ENCODE measurements at regions not wholly inside any gene's neighbourhood (a gene's known extent, or its start where the extent isn't known, plus 50 kb on each side); places are given as distances from the start of the nearest gene placed in this dataset.

DNA sequence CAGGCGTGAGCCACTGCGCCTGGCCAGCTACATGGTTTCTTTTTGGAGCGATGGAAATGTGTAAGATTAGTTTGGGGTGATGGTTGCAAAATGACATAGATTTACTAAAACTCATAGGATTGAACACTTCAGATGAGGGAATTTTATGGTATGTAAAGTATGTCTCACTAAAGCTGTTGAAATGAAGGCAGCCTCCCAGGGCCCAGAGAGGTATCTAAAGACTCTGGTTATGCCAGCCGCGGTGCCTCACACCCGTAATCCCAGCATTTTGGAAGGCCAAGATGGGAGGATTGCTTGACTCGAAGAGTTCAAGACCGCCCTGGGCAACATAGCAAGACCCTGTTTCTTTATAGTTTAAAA, 254.9 kb downstream of the PARN start:
- TF ChIP-seq ZFX (IDR thresholded peaks at IDR 0.05): no peak
- no peak for TF ChIP-seq TCF7L2 (IDR thresholded peaks at IDR 0.05; ENCODE audit: borderline replicate concordance, extremely low read depth, insufficient read depth, insufficient read length)
- TF ChIP-seq, protein P1, sequence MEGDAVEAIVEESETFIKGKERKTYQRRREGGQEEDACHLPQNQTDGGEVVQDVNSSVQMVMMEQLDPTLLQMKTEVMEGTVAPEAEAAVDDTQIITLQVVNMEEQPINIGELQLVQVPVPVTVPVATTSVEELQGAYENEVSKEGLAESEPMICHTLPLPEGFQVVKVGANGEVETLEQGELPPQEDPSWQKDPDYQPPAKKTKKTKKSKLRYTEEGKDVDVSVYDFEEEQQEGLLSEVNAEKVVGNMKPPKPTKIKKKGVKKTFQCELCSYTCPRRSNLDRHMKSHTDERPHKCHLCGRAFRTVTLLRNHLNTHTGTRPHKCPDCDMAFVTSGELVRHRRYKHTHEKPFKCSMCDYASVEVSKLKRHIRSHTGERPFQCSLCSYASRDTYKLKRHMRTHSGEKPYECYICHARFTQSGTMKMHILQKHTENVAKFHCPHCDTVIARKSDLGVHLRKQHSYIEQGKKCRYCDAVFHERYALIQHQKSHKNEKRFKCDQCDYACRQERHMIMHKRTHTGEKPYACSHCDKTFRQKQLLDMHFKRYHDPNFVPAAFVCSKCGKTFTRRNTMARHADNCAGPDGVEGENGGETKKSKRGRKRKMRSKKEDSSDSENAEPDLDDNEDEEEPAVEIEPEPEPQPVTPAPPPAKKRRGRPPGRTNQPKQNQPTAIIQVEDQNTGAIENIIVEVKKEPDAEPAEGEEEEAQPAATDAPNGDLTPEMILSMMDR (IDR thresholded peaks at IDR 0.05 in 2 of 3, conservative IDR thresholded peaks at IDR 0.05 in 1 of 3; ENCODE audit: borderline replicate concordance in 1 of 3, insufficient read depth in 1 of 3, low read depth in 2 of 3, low read length in 2 of 3): no peak
- TF ChIP-seq POLR2AphosphoS5 (IDR thresholded peaks at IDR 0.05; ENCODE audit: low read depth, low read length): no peak
- TF ChIP-seq ZNF274 (IDR thresholded peaks at IDR 0.05; ENCODE audit: low read depth, low read length): no peak
- no peak for TF ChIP-seq EZH2phosphoT487 (IDR thresholded peaks at IDR 0.05; ENCODE audit: borderline replicate concordance)
- TF ChIP-seq, protein P2, sequence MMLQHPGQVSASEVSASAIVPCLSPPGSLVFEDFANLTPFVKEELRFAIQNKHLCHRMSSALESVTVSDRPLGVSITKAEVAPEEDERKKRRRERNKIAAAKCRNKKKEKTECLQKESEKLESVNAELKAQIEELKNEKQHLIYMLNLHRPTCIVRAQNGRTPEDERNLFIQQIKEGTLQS (IDR thresholded peaks at IDR 0.05): no peak
- TF ChIP-seq EZH2 (IDR thresholded peaks at IDR 0.05): no peak
- TF ChIP-seq, protein P3, sequence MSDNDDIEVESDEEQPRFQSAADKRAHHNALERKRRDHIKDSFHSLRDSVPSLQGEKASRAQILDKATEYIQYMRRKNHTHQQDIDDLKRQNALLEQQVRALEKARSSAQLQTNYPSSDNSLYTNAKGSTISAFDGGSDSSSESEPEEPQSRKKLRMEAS (IDR thresholded peaks at IDR 0.05): no peak
- no peak for TF ChIP-seq POLR2A (IDR thresholded peaks at IDR 0.05; ENCODE audit: borderline replicate concordance, extremely low read depth, insufficient read depth, insufficient read length)
- TF ChIP-seq, protein P4, sequence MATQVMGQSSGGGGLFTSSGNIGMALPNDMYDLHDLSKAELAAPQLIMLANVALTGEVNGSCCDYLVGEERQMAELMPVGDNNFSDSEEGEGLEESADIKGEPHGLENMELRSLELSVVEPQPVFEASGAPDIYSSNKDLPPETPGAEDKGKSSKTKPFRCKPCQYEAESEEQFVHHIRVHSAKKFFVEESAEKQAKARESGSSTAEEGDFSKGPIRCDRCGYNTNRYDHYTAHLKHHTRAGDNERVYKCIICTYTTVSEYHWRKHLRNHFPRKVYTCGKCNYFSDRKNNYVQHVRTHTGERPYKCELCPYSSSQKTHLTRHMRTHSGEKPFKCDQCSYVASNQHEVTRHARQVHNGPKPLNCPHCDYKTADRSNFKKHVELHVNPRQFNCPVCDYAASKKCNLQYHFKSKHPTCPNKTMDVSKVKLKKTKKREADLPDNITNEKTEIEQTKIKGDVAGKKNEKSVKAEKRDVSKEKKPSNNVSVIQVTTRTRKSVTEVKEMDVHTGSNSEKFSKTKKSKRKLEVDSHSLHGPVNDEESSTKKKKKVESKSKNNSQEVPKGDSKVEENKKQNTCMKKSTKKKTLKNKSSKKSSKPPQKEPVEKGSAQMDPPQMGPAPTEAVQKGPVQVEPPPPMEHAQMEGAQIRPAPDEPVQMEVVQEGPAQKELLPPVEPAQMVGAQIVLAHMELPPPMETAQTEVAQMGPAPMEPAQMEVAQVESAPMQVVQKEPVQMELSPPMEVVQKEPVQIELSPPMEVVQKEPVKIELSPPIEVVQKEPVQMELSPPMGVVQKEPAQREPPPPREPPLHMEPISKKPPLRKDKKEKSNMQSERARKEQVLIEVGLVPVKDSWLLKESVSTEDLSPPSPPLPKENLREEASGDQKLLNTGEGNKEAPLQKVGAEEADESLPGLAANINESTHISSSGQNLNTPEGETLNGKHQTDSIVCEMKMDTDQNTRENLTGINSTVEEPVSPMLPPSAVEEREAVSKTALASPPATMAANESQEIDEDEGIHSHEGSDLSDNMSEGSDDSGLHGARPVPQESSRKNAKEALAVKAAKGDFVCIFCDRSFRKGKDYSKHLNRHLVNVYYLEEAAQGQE (IDR thresholded peaks at IDR 0.05; ENCODE audit: low read depth): no peak
